ENCODE measurements at regions not wholly inside any gene's neighbourhood (a gene's known extent, or its start where the extent isn't known, plus 50 kb on each side); places are given as distances from the start of the nearest gene placed in this dataset.
"Not testable (repeated sequence)": the region's sequence is repeated elsewhere in the genome, so short reads cannot be mapped to it uniquely, and the experiment has no call there.

DNA sequence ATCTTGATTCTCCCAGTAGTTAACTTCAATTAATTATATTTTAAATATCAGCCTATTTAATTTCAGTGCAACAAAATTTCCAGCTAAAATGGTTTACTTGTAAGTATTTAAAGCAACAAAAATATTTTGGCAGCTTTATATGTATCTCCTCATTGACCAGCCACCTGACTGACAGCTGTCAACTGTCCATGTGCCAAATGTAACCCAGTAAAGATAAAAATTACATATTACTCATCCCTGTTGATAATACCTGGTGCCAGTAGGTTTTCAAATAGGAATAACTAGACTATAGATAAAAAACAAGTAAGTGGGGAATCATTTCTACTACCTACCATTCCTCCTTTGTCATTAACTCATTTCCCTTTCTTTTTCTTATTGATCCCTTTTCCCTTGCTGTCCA, 341.9 kb downstream of the TYW1 start:
- H2BK20ac ChIP-seq (ENCODE audit: low read depth, low read length); H3K9me3 ChIP-seq (ENCODE audit: control insufficient read depth, insufficient read depth, low read length); H3K36me3 ChIP-seq (ENCODE audit: control insufficient read depth, insufficient read depth, low read length); H3K9me1 ChIP-seq (ENCODE audit: insufficient read depth, low read length); H2BK120ac ChIP-seq (ENCODE audit: low read depth, low read length); H3K18ac ChIP-seq (ENCODE audit: low read depth, low read length); H3K23ac ChIP-seq (ENCODE audit: low read depth, low read length); H3K27me3 ChIP-seq (ENCODE audit: control insufficient read depth, insufficient read depth, low read length); H3K27ac ChIP-seq (ENCODE audit: insufficient read depth, low read length); ATAC-seq (ENCODE audit: low read depth); H3K9ac ChIP-seq (ENCODE audit: low read depth, low read length); in situ Hi-C loops (cut with MboI; ENCODE audit: low sequenced_read_pairs); H2AK9ac ChIP-seq (replicated peaks; ENCODE audit: low read depth, low read length, poor library complexity); intact Hi-C loops (cut with micrococcal nuclease); H4K20me1 ChIP-seq (ENCODE audit: insufficient read depth, low read length); CTCF ChIA-PET; H4K5ac ChIP-seq (ENCODE audit: low read depth, low read length); H3K4me1 ChIP-seq (ENCODE audit: control insufficient read depth, insufficient read depth, low read length); H2BK5ac ChIP-seq (ENCODE audit: low read depth, low read length, poor library complexity, severe bottlenecking); H3K4ac ChIP-seq (ENCODE audit: low read depth, low read length); H3K4me3 ChIP-seq (ENCODE audit: insufficient read depth, low read depth, low read length); H4K91ac ChIP-seq (ENCODE audit: insufficient read depth, low read depth, low read length); H3K4me2 ChIP-seq (ENCODE audit: low read depth, low read length); H3K14ac ChIP-seq (replicated peaks; ENCODE audit: low read depth, low read length); H2AFZ ChIP-seq (replicated peaks; ENCODE audit: low read length, poor library complexity); dilution Hi-C loops (cut with HindIII; ENCODE audit: low sequenced_read_pairs, unreplicated experiment); H2BK15ac ChIP-seq (ENCODE audit: low read depth, low read length); DNase-seq; H4K8ac ChIP-seq (ENCODE audit: low read depth in 2 of 2, low read length in 2 of 2); H2AK5ac ChIP-seq (ENCODE audit: low read depth, low read length); H3K56ac ChIP-seq (ENCODE audit: extremely low read depth, insufficient read depth, low read length); H3K79me1 ChIP-seq (ENCODE audit: low read depth in 1 of 2, low read length in 2 of 2); BruUV-seq (replicated peaks); POLR2A ChIA-PET (ENCODE audit: unreplicated experiment): not testable (repeated sequence)

All from IMR-90 (cell line).